CD1c-positive myeloid dendritic cell (primary cell): ENCODE measurements at regions not wholly inside any gene's neighbourhood (a gene's known extent, or its start where the extent isn't known, plus 50 kb on each side); places are given as distances from the start of the nearest gene placed in this dataset.
"Not testable (repeated sequence)": the region's sequence is repeated elsewhere in the genome, so short reads cannot be mapped to it uniquely, and the experiment has no call there.

Experiments
- DNase-seq: peaks from one replicate; pipeline ENCODE4 v3.0.0-alpha.2; 2016; ENCODE audit errors: extremely low spot score

- DNase-seq, result no peak
Observed at GRCh38 chr18:1133541-1133940, 228.9 kb downstream of the ADCYAP1 start.

- no peak for DNase-seq
Observed at GRCh38 chr18:1147730-1148129, 243.1 kb downstream of the ADCYAP1 start.

GRCh38 chr18:1149709-1150108, 245.0 kb downstream of the ADCYAP1 start:
- DNase-seq, result no peak

GRCh38 chr18:1150344-1150743, 245.7 kb downstream of the ADCYAP1 start:
- DNase-seq, result no peak

- not testable (repeated sequence) for DNase-seq
Observed at GRCh38 chr18:1152958-1153357, 248.3 kb downstream of the ADCYAP1 start.

GRCh38 chr18:1173593-1173992, 268.9 kb downstream of the ADCYAP1 start:
- DNase-seq, result no peak

- DNase-seq, result no peak
Observed at GRCh38 chr18:1177232-1177631, 272.6 kb downstream of the ADCYAP1 start.

- no peak for DNase-seq
Observed at GRCh38 chr18:1191341-1191740, 286.7 kb downstream of the ADCYAP1 start.

- no peak for DNase-seq
Observed at GRCh38 chr18:1213126-1213525, 308.5 kb downstream of the ADCYAP1 start.

GRCh38 chr18:1222880-1223279, 318.2 kb downstream of the ADCYAP1 start:
- no peak for DNase-seq

GRCh38 chr18:1227025-1227424, 322.4 kb downstream of the ADCYAP1 start:
- no peak for DNase-seq

GRCh38 chr18:1229634-1230033, 325.0 kb downstream of the ADCYAP1 start:
- no peak for DNase-seq

GRCh38 chr18:1232867-1233266, 328.2 kb downstream of the ADCYAP1 start:
- no peak for DNase-seq

- DNase-seq, result no peak
Observed at GRCh38 chr18:1240701-1241100, 336.0 kb downstream of the ADCYAP1 start.

- DNase-seq, result no peak
Observed at GRCh38 chr18:1244397-1245122, 339.9 kb downstream of the ADCYAP1 start.

- DNase-seq, result no peak
Observed at GRCh38 chr18:1246827-1247226, 342.2 kb downstream of the ADCYAP1 start.

- no peak for DNase-seq
Observed at GRCh38 chr18:1252534-1252933, 347.9 kb downstream of the ADCYAP1 start.

GRCh38 chr18:1252936-1253335, 348.3 kb downstream of the ADCYAP1 start:
- DNase-seq, result no peak

- no peak for DNase-seq
Observed at GRCh38 chr18:1253827-1254226, 349.2 kb downstream of the ADCYAP1 start.

- no peak for DNase-seq
Observed at GRCh38 chr18:1261054-1261453, 356.4 kb downstream of the ADCYAP1 start.

- DNase-seq, result no peak
Observed at GRCh38 chr18:1267021-1267420, 362.4 kb downstream of the ADCYAP1 start.

GRCh38 chr18:1270081-1270480, 365.4 kb downstream of the ADCYAP1 start:
- DNase-seq, result no peak

GRCh38 chr18:1273469-1273868, 368.8 kb downstream of the ADCYAP1 start:
- no peak for DNase-seq

- no peak for DNase-seq
Observed at GRCh38 chr18:1292167-1292566, 387.5 kb downstream of the ADCYAP1 start.
